ENCODE measurements at regions not wholly inside any gene's neighbourhood (a gene's known extent, or its start where the extent isn't known, plus 50 kb on each side); places are given as distances from the start of the nearest gene placed in this dataset.

- DNase-seq: no peak
Measured at GRCh38 chr5:113917997-113918396, 404.5 kb downstream of the YTHDC2 start.

GRCh38 chr5:113922343-113922742 lies 408.8 kb downstream of the YTHDC2 start:
- DNase-seq: no peak

GRCh38 chr5:113935453-113935852 lies 422.0 kb downstream of the YTHDC2 start:
- no peak for DNase-seq

GRCh38 chr5:113937301-113937700 lies 423.8 kb downstream of the YTHDC2 start:
- DNase-seq: no peak

- DNase-seq: no peak
Measured at GRCh38 chr5:113939988-113940387, 421.9 kb upstream of the KCNN2 start.

- DNase-seq: no peak
Measured at GRCh38 chr5:113950186-113950585, 411.7 kb upstream of the KCNN2 start.

- DNase-seq: no peak
Measured at GRCh38 chr5:113965225-113965624, 396.6 kb upstream of the KCNN2 start.

- DNase-seq: peak; percentile 68
Measured at GRCh38 chr5:113969901-113970300, 392.0 kb upstream of the KCNN2 start.

GRCh38 chr5:113971454-113971853 lies 390.4 kb upstream of the KCNN2 start:
- no peak for DNase-seq

GRCh38 chr5:113974976-113975375 lies 386.9 kb upstream of the KCNN2 start:
- DNase-seq: no peak

- no peak for DNase-seq
Measured at GRCh38 chr5:113984928-113985327, 376.9 kb upstream of the KCNN2 start.

- DNase-seq: no peak
Measured at GRCh38 chr5:113985505-113985904, 376.4 kb upstream of the KCNN2 start.

- no peak for DNase-seq
Measured at GRCh38 chr5:113989278-113989912, 372.5 kb upstream of the KCNN2 start.

GRCh38 chr5:113989913-113990305 lies 372.0 kb upstream of the KCNN2 start:
- DNase-seq: no peak

- no peak for DNase-seq
Measured at GRCh38 chr5:114001076-114001475, 360.8 kb upstream of the KCNN2 start.

- no peak for DNase-seq
Measured at GRCh38 chr5:114006582-114006981, 355.3 kb upstream of the KCNN2 start.

- no peak for DNase-seq
Measured at GRCh38 chr5:114007678-114008077, 354.2 kb upstream of the KCNN2 start.

- DNase-seq: peak; percentile 85
Measured at GRCh38 chr5:114010362-114010761, 351.5 kb upstream of the KCNN2 start.

- no peak for DNase-seq
Measured at GRCh38 chr5:114018186-114018585, 343.7 kb upstream of the KCNN2 start.

- no peak for DNase-seq
Measured at GRCh38 chr5:114038756-114039155, 323.1 kb upstream of the KCNN2 start.

- no peak for DNase-seq
Measured at GRCh38 chr5:114050087-114050486, 311.8 kb upstream of the KCNN2 start.

GRCh38 chr5:114053372-114053771 lies 308.5 kb upstream of the KCNN2 start:
- no peak for DNase-seq

- DNase-seq: no peak
Measured at GRCh38 chr5:114054594-114054993, 307.3 kb upstream of the KCNN2 start.

- DNase-seq: peak; percentile 40
Measured at GRCh38 chr5:114055318-114056184, 306.3 kb upstream of the KCNN2 start.

- DNase-seq: no peak
Measured at GRCh38 chr5:114056185-114056538, 305.7 kb upstream of the KCNN2 start.

All from NCI-H446 treated with DMSO at 0.1 percent for 48 hours (cell line).